ENCODE measurements at regions not wholly inside any gene's neighbourhood (a gene's known extent, or its start where the extent isn't known, plus 50 kb on each side); places are given as distances from the start of the nearest gene placed in this dataset.

GRCh38 chr16:48435318-48435680 lies 50.1 kb upstream of the SIAH1 start:
- WGBS, 2 experiments (ENCODE audit: extremely low coverage in 2 of 2, insufficient read length in 1 of 2), result 88% methylated on average over 2 of the region's 7 CpGs; no CpG with 5 or more reads in 1 of the 2 experiments
- intact Hi-C loops (cut with micrococcal nuclease), result no loop called here
- Histone ChIP-seq H3K36me3 (ENCODE audit: control insufficient read depth, insufficient read depth, low read length) (no peaks in the 10 kb centered on the region), H3K23ac (ENCODE audit: low read depth, low read length) (no peak overlapping the region), H3K9me3 (ENCODE audit: control insufficient read depth, insufficient read depth, low read length) (no peaks in the 10 kb centered on the region), H2AFZ (replicated peaks; ENCODE audit: low read length, poor library complexity) (no peak overlapping the region), H3K56ac (ENCODE audit: extremely low read depth, insufficient read depth, low read length) (no peak overlapping the region), H3K4me1 (ENCODE audit: control insufficient read depth, insufficient read depth, low read length) (peaks cover 7% of the 10 kb centered on the region), H3K9me1 (ENCODE audit: insufficient read depth, low read length) (peaks cover 12% of the 10 kb centered on the region), H2BK15ac (ENCODE audit: low read depth, low read length) (no peak overlapping the region), H3K18ac (ENCODE audit: low read depth, low read length) (no peak overlapping the region), H3K4me3 (ENCODE audit: insufficient read depth, low read depth, low read length) (no peak overlapping the region), H2AK9ac (replicated peaks; ENCODE audit: low read depth, low read length, poor library complexity) (peak overlapping the region; percentile 76), H2BK20ac (ENCODE audit: low read depth, low read length) (peak overlapping the region; percentile 29; the same call in 1 of the 2 replicates), H4K5ac (ENCODE audit: low read depth, low read length) (no peak overlapping the region), H3K27me3 (ENCODE audit: control insufficient read depth, insufficient read depth, low read length) (no peaks in the 10 kb centered on the region), H3K14ac (replicated peaks; ENCODE audit: low read depth, low read length) (no peak overlapping the region), H3K9ac (ENCODE audit: low read depth, low read length) (no peak overlapping the region), H4K20me1 (ENCODE audit: insufficient read depth, low read length) (no peaks in the 10 kb centered on the region), H3K27ac (ENCODE audit: insufficient read depth, low read length) (no peak overlapping the region), H3K4me2 (ENCODE audit: low read depth, low read length) (no peak overlapping the region), H3K4ac (ENCODE audit: low read depth, low read length) (no peak overlapping the region), H2BK5ac (ENCODE audit: low read depth, low read length, poor library complexity, severe bottlenecking) (no peak overlapping the region), H4K8ac (ENCODE audit: low read depth in 2 of 2, low read length in 2 of 2) (no peak overlapping the region), H3K79me1 (ENCODE audit: low read depth in 1 of 2, low read length in 2 of 2) (no peaks in the 10 kb centered on the region), H2BK120ac (ENCODE audit: low read depth, low read length) (no peak overlapping the region), H4K91ac (ENCODE audit: insufficient read depth, low read depth, low read length) (no peak overlapping the region), H2AK5ac (ENCODE audit: low read depth, low read length) (peak overlapping the region; percentile 33; the same call in 1 of the 2 replicates)
- ChIA-PET POLR2A (ENCODE audit: unreplicated experiment) (no interaction called here), CTCF (interaction anchor here (0.5 kb wide), 1 partner anchor 24 kb away, joined by 3 read pairs; no protein-coding TSS in a partner anchor)
- DNase-seq, result no peak
- in situ Hi-C loops (cut with MboI; ENCODE audit: low sequenced_read_pairs), result no loop called here
- dilution Hi-C loops (cut with HindIII; ENCODE audit: low sequenced_read_pairs, unreplicated experiment), result no loop called here
- no TSS peak for BruUV-seq (replicated peaks)
- no peak for TF ChIP-seq NFE2L2 (IDR thresholded peaks at IDR 0.05; ENCODE audit: low read depth, low read length)
- no peak for TF ChIP-seq CTCF (conservative IDR thresholded peaks at IDR 0.05; ENCODE audit: low read depth, low read length)
- TF ChIP-seq ELK1 (IDR thresholded peaks at IDR 0.05; ENCODE audit: borderline replicate concordance, low read depth, low read length), result no peak
- TF ChIP-seq USF2 (IDR thresholded peaks at IDR 0.05; ENCODE audit: low read depth, low read length), result no peak
- no peak for TF ChIP-seq MAZ (IDR thresholded peaks at IDR 0.05; ENCODE audit: borderline replicate concordance, low read depth, low read length)
- no peak for TF ChIP-seq POLR2A (IDR thresholded peaks at IDR 0.05; ENCODE audit: low read depth, low read length)
- no peak for TF ChIP-seq BHLHE40 (IDR thresholded peaks at IDR 0.05; ENCODE audit: low read depth, low read length)
- TF ChIP-seq MAFK (IDR thresholded peaks at IDR 0.05; ENCODE audit: low read depth, low read length), result no peak
- no peak for TF ChIP-seq CEBPB (IDR thresholded peaks at IDR 0.05; ENCODE audit: low read depth, low read length)
- TF ChIP-seq MXI1 (IDR thresholded peaks at IDR 0.05; ENCODE audit: borderline replicate concordance, low read depth, low read length), result no peak
- TF ChIP-seq RAD21 (IDR thresholded peaks at IDR 0.05; ENCODE audit: low read length), result no peak
- TF ChIP-seq RCOR1 (IDR thresholded peaks at IDR 0.05; ENCODE audit: insufficient replicate concordance, low read length), result no peak
- no peak for TF ChIP-seq SMC3 (IDR thresholded peaks at IDR 0.05; ENCODE audit: low read depth, low read length)
- no peak for TF ChIP-seq FOS (IDR thresholded peaks at IDR 0.05; ENCODE audit: low read depth, low read length)
- TF ChIP-seq RFX5 (IDR thresholded peaks at IDR 0.05; ENCODE audit: low read depth, low read length), result no peak
- TF ChIP-seq CHD1 (IDR thresholded peaks at IDR 0.05; ENCODE audit: low read depth, low read length), result no peak
- ATAC-seq (ENCODE audit: low read depth), result no peak

Data from IMR-90 (cell line).